H9 (cell line): ENCODE measurements at regions not wholly inside any gene's neighbourhood (a gene's known extent, or its start where the extent isn't known, plus 50 kb on each side); places are given as distances from the start of the nearest gene placed in this dataset.

Experiments used
- DNase-seq: peaks from one replicate; pipeline ENCODE4 v3.0.0-alpha.2; 2017
- H2AFZ ChIP-seq: one replicate; pipeline ENCODE4 v1.6.1; 2013; ENCODE audit warnings: mild to moderate bottlenecking, low read length, control low read depth, moderate library complexity
- H2AK5ac ChIP-seq: 2 replicates; pipeline ENCODE4 v1.6.1; 2013; ENCODE audit warnings: low read length, control low read depth, mixed read lengths; ENCODE audit not compliant: insufficient read length
- H2BK120ac ChIP-seq: one replicate; pipeline ENCODE4 v1.6.1; 2013; ENCODE audit warnings: low read depth, mild to moderate bottlenecking, low read length, control low read depth, inconsistent platforms; ENCODE audit not compliant: poor library complexity, severe bottlenecking
- H2BK12ac ChIP-seq: 2 replicates; pipeline ENCODE4 v1.6.1; 2013; ENCODE audit warnings: low read length, control low read depth, mixed read lengths, low read depth; ENCODE audit not compliant: insufficient read length
- H2BK15ac ChIP-seq: 2 replicates; pipeline ENCODE4 v1.6.1; 2013; ENCODE audit warnings: low read depth, low read length, control low read depth
- H2BK20ac ChIP-seq: one replicate; pipeline ENCODE4 v1.6.1; 2013; ENCODE audit warnings: low read depth, mild to moderate bottlenecking, low read length, control low read depth, inconsistent platforms; ENCODE audit not compliant: poor library complexity, severe bottlenecking
- H2BK5ac ChIP-seq: 2 replicates; pipeline ENCODE4 v1.6.1; 2013; ENCODE audit warnings: low read length, control low read depth, mixed read lengths; ENCODE audit not compliant: insufficient read length
- H3K14ac ChIP-seq: 2 replicates; pipeline ENCODE4 v1.6.1; 2013; ENCODE audit warnings: low read length, control low read depth; ENCODE audit not compliant: insufficient read depth
- H3K18ac ChIP-seq: 2 replicates; pipeline ENCODE4 v1.6.1; 2013; ENCODE audit warnings: low read depth, mild to moderate bottlenecking, mixed read lengths, low read length, control low read depth; ENCODE audit not compliant: insufficient read length
- H3K23ac ChIP-seq: 2 replicates; pipeline ENCODE4 v1.6.1; 2013; ENCODE audit warnings: low read length, control low read depth, mixed read lengths, low read depth; ENCODE audit not compliant: insufficient read length
- H3K23me2 ChIP-seq: 2 replicates; pipeline ENCODE4 v1.6.1; 2013; ENCODE audit warnings: low read depth, mild to moderate bottlenecking, mixed read lengths, low read length, control low read depth; ENCODE audit not compliant: insufficient read length, poor library complexity, severe bottlenecking
- H3K27ac ChIP-seq: 2 replicates; pipeline ENCODE4 v1.5.1; 2013; ENCODE audit warnings: low read length, control low read depth, mixed read lengths, low read depth; ENCODE audit not compliant: insufficient read length
- H3K27me3 ChIP-seq: 2 replicates; pipeline ENCODE4 v1.6.1; 2013; ENCODE audit warnings: low read length, control low read depth, inconsistent platforms; ENCODE audit not compliant: insufficient read depth
- H3K4ac ChIP-seq: 2 replicates; pipeline ENCODE4 v1.6.1; 2013; ENCODE audit warnings: low read depth, mild to moderate bottlenecking, control low read depth, inconsistent platforms, low read length, moderate library complexity
- H3K4me1 ChIP-seq: 2 replicates; pipeline ENCODE4 v1.6.1; 2013; ENCODE audit warnings: low read length, control low read depth, inconsistent platforms; ENCODE audit not compliant: insufficient read depth
- H3K4me2 ChIP-seq: 2 replicates; pipeline ENCODE4 v1.6.1; 2013; ENCODE audit warnings: low read length, control low read depth, mixed read lengths; ENCODE audit not compliant: insufficient read length, insufficient read depth
- H3K56ac ChIP-seq: 2 replicates; pipeline ENCODE4 v1.6.1; 2013; ENCODE audit warnings: low read depth, mild to moderate bottlenecking, mixed read lengths, low read length, control low read depth; ENCODE audit not compliant: insufficient read length
- H3K79me1 ChIP-seq: 2 replicates; pipeline ENCODE4 v1.6.1; 2013; ENCODE audit warnings: low read depth, mild to moderate bottlenecking, moderate library complexity, low read length, control low read depth, inconsistent platforms; ENCODE audit not compliant: insufficient read depth, poor library complexity, severe bottlenecking
- H3K79me2 ChIP-seq: 2 replicates; pipeline ENCODE4 v1.6.1; 2013; ENCODE audit warnings: low read length, control low read depth, inconsistent platforms; ENCODE audit not compliant: insufficient read depth
- H3K9ac ChIP-seq: 2 replicates; pipeline ENCODE4 v1.6.1; 2013; ENCODE audit warnings: low read length, control low read depth, mixed read lengths; ENCODE audit not compliant: insufficient read length; ENCODE audit errors: extremely low read depth
- H3K9me3 ChIP-seq: one replicate; pipeline ENCODE4 v1.6.1; 2013; ENCODE audit warnings: low read depth, low read length, inconsistent platforms; ENCODE audit not compliant: control insufficient read depth
- H3T11ph ChIP-seq: one replicate; pipeline ENCODE4 v1.6.1; 2013; ENCODE audit warnings: mild to moderate bottlenecking, low read length, control low read depth, inconsistent platforms
- H4K20me1 ChIP-seq: one replicate; pipeline ENCODE4 v1.6.1; 2013; ENCODE audit not compliant: control insufficient read depth, insufficient read length, insufficient read depth
- H4K5ac ChIP-seq: 2 replicates; pipeline ENCODE4 v1.6.1; 2013; ENCODE audit warnings: low read depth, mild to moderate bottlenecking, mixed read lengths, low read length, control low read depth; ENCODE audit not compliant: insufficient read length
- H4K8ac ChIP-seq: replicated peaks from 2 replicates; pipeline ENCODE4 v1.6.1; 2013; ENCODE audit warnings: low read length, control low read depth, mixed read lengths, low read depth; ENCODE audit not compliant: insufficient read length
- H4K91ac ChIP-seq: 2 replicates; pipeline ENCODE4 v1.6.1; 2013; ENCODE audit warnings: low read depth, mild to moderate bottlenecking, moderate library complexity, mixed read lengths, low read length, control low read depth; ENCODE audit not compliant: insufficient read length
- H3K27ac Mint-ChIP-seq, 3 experiments: 2 replicates in 2 of 3; 3 replicates in 1 of 3; pipeline ENCODE4 v1.8.0; 2020 to 2021; ENCODE audit warnings: mixed read lengths in 3 of 3, mild to moderate bottlenecking in 1 of 3, moderate library complexity in 1 of 3
- H3K27me3 Mint-ChIP-seq: 2 replicates; pipeline ENCODE4 v1.8.0; 2021; ENCODE audit warnings: low read depth, mild to moderate bottlenecking, moderate library complexity, mixed read lengths
- H3K36me3 Mint-ChIP-seq, 3 experiments: 2 replicates in 2 of 3; 3 replicates in 1 of 3; pipeline ENCODE4 v1.8.0; 2020 to 2021; ENCODE audit warnings: low read depth in 3 of 3, mixed read lengths in 3 of 3; ENCODE audit not compliant: insufficient read depth in 1 of 3
- H3K4me1 Mint-ChIP-seq, 2 experiments: 2 replicates each; pipeline ENCODE4 v1.8.0; 2020; ENCODE audit warnings: mixed read lengths in 2 of 2
- H3K4me3 Mint-ChIP-seq, 2 experiments: 2 replicates in 1 of 2; 3 replicates in 1 of 2; pipeline ENCODE4 v1.8.0; 2020 to 2021; ENCODE audit warnings: mild to moderate bottlenecking in 2 of 2, mixed read lengths in 2 of 2, moderate library complexity in 1 of 2
- H3K9me3 Mint-ChIP-seq, 2 experiments: 2 replicates in 1 of 2; 3 replicates in 1 of 2; pipeline ENCODE4 v1.8.0; 2020; ENCODE audit warnings: mild to moderate bottlenecking in 2 of 2, mixed read lengths in 2 of 2, moderate library complexity in 1 of 2
- WGBS: extraction: QIAGEN DNeasy Blood & Tissue Kit; methylation state at CpG from one replicate; pipeline ENCODE4 v1.1.7; 2013; ENCODE audit warnings: missing lambda C conversion rate, low lambda C conversion rate, mixed read lengths; ENCODE audit not compliant: insufficient read length; ENCODE audit errors: extremely low coverage; 5-methylcytosine and 5-hydroxymethylcytosine counted together
- TF ChIP-seq, protein P1 (sequence below): fragments of 200-600 bp; sonication (generic); conservative IDR thresholded peaks from 3 replicates; pipeline ENCODE4 v1.8.0; 2021; ENCODE audit warnings: antibody characterized with exemption, mild to moderate bottlenecking

DNA sequence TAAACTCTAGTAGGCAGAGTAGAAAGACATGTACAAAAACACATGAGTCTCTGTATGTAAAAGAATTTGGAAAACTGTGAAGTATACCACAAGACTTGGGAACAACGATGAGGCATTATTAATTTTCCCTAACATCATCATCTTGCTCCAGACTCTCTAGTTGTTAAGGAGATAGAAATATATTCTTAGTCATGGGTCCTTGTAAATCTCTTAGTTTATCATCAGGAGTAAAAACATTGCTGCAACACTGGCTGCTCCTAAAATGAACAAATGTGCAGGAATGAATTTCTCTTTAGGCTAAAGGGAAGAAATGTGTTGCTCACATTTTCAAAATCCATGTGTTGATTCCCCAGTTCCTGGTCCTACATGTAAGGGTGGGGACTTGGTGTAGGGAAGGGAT lies 384.6 kb downstream of the STIM2 start:
- Mint-ChIP-seq H3K4me1 (no peaks in the 10 kb centered on the region), H3K36me3 (peaks cover 1 to 4% (median 3%) of the 10 kb centered on the region in 3 experiments; a peak in 5 of 7 replicates), H3K9me3 (peaks cover 4 to 9% of the 10 kb centered on the region in 2 experiments), H3K27me3 (no peaks in the 10 kb centered on the region), H3K27ac (no peak overlapping the region), H3K4me3 (no peak overlapping the region)
- no peak for DNase-seq
- H3K79me2 ChIP-seq = no peaks in the 10 kb centered on the region
- TF ChIP-seq, protein P1, sequence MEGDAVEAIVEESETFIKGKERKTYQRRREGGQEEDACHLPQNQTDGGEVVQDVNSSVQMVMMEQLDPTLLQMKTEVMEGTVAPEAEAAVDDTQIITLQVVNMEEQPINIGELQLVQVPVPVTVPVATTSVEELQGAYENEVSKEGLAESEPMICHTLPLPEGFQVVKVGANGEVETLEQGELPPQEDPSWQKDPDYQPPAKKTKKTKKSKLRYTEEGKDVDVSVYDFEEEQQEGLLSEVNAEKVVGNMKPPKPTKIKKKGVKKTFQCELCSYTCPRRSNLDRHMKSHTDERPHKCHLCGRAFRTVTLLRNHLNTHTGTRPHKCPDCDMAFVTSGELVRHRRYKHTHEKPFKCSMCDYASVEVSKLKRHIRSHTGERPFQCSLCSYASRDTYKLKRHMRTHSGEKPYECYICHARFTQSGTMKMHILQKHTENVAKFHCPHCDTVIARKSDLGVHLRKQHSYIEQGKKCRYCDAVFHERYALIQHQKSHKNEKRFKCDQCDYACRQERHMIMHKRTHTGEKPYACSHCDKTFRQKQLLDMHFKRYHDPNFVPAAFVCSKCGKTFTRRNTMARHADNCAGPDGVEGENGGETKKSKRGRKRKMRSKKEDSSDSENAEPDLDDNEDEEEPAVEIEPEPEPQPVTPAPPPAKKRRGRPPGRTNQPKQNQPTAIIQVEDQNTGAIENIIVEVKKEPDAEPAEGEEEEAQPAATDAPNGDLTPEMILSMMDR = no peak
- no peak overlapping the region for H3K27ac ChIP-seq
- no peak overlapping the region for H4K5ac ChIP-seq
- H3K4ac ChIP-seq = no peak overlapping the region
- H3K4me2 ChIP-seq = no peak overlapping the region
- no peak overlapping the region for H4K8ac ChIP-seq
- no peaks in the 10 kb centered on the region for H3K23me2 ChIP-seq
- no peak overlapping the region for H2BK15ac ChIP-seq
- H2BK120ac ChIP-seq = no peak overlapping the region
- WGBS = no CpG with 5 or more reads among the region's 1 CpG
- no peak overlapping the region for H3K23ac ChIP-seq
- H2AFZ ChIP-seq = no peak overlapping the region
- H3K9ac ChIP-seq = no peak overlapping the region
- no peak overlapping the region for H3T11ph ChIP-seq
- H2BK20ac ChIP-seq = no peak overlapping the region
- H3K79me1 ChIP-seq = no peaks in the 10 kb centered on the region
- no peak overlapping the region for H4K91ac ChIP-seq
- H3K56ac ChIP-seq = no peak overlapping the region
- H3K27me3 ChIP-seq = no peaks in the 10 kb centered on the region
- H4K20me1 ChIP-seq = no peaks in the 10 kb centered on the region
- H2BK12ac ChIP-seq = no peak overlapping the region
- no peaks in the 10 kb centered on the region for H3K9me3 ChIP-seq
- no peak overlapping the region for H2BK5ac ChIP-seq
- no peak overlapping the region for H3K18ac ChIP-seq
- no peaks in the 10 kb centered on the region for H3K4me1 ChIP-seq
- no peak overlapping the region for H2AK5ac ChIP-seq
- H3K14ac ChIP-seq = no peak overlapping the region
